ENCODE measurements at regions not wholly inside any gene's neighbourhood (a gene's known extent, or its start where the extent isn't known, plus 50 kb on each side); places are given as distances from the start of the nearest gene placed in this dataset.

DNA sequence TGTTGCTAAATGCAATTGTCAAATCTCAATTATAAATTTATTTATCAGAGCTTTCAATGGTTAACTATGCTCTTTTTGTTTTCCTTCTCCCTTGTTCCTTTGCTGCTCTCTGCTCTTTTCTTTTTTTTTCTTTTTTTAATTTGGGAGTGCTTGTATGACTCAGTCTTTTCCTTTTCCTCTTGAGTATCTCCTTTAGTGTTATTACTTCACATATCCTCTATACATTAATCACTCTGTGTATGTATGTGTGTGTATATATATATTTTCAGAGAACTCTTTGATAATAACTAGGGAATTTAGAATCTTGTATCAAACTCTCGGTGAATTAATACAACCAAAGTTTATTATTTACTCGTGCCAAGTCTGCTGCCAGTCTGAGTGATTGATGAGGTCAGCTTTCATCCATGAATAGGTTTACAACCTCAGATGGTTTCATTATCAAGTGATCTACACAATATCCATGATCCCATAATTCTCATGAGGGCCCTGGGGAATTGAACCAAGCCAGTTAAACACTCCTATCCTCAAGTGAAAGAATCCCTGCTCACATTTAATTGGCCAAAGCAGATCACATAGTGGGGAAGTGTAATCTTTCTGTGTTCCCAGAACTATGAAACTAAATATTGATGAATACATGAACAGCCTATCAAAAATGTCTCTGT is 743.4 kb upstream of the CNTN5 start:
- TF ChIP-seq, protein P1, sequence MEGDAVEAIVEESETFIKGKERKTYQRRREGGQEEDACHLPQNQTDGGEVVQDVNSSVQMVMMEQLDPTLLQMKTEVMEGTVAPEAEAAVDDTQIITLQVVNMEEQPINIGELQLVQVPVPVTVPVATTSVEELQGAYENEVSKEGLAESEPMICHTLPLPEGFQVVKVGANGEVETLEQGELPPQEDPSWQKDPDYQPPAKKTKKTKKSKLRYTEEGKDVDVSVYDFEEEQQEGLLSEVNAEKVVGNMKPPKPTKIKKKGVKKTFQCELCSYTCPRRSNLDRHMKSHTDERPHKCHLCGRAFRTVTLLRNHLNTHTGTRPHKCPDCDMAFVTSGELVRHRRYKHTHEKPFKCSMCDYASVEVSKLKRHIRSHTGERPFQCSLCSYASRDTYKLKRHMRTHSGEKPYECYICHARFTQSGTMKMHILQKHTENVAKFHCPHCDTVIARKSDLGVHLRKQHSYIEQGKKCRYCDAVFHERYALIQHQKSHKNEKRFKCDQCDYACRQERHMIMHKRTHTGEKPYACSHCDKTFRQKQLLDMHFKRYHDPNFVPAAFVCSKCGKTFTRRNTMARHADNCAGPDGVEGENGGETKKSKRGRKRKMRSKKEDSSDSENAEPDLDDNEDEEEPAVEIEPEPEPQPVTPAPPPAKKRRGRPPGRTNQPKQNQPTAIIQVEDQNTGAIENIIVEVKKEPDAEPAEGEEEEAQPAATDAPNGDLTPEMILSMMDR (conservative IDR thresholded peaks at IDR 0.05), result no peak
- TF ChIP-seq EZH2 (IDR thresholded peaks at IDR 0.05; ENCODE audit: low read depth), result no peak

Measured in PC-9 (cell line).